HUES6 (cell line): ENCODE measurements at regions not wholly inside any gene's neighbourhood (a gene's known extent, or its start where the extent isn't known, plus 50 kb on each side); places are given as distances from the start of the nearest gene placed in this dataset.

Experiments
- H3K27ac ChIP-seq: 2 replicates; pipeline ENCODE4 v1.7.0; 2013; ENCODE audit warnings: low read depth, mild to moderate bottlenecking, low read length, inconsistent platforms
- H3K27me3 ChIP-seq: 2 replicates; pipeline ENCODE4 v1.6.1; 2013; ENCODE audit warnings: low read length; ENCODE audit not compliant: control insufficient read depth, insufficient read depth
- H3K36me3 ChIP-seq: 2 replicates; pipeline ENCODE4 v1.6.1; 2013; ENCODE audit warnings: low read length; ENCODE audit not compliant: control insufficient read depth, insufficient read depth
- H3K4me1 ChIP-seq: 2 replicates; pipeline ENCODE4 v1.6.1; 2013; ENCODE audit warnings: low read length; ENCODE audit not compliant: control insufficient read depth, insufficient read depth
- H3K4me3 ChIP-seq: 2 replicates; pipeline ENCODE4 v1.5.1; 2013; ENCODE audit warnings: low read depth, low read length
- H3K9ac ChIP-seq: one replicate; pipeline ENCODE4 v1.6.1; 2013; ENCODE audit warnings: mild to moderate bottlenecking, low read length
- H3K9me3 ChIP-seq: 2 replicates; pipeline ENCODE4 v1.6.1; 2013; ENCODE audit warnings: low read depth, low read length; ENCODE audit not compliant: control insufficient read depth, insufficient read depth

- no peaks in the 10 kb centered on the region for H3K9me3 ChIP-seq
- H3K27me3 ChIP-seq, result no peaks in the 10 kb centered on the region
- no peak overlapping the region for H3K9ac ChIP-seq
- H3K36me3 ChIP-seq, result no peaks in the 10 kb centered on the region
- no peak overlapping the region for H3K4me3 ChIP-seq
- peaks cover 21% of the 10 kb centered on the region for H3K4me1 ChIP-seq
- H3K27ac ChIP-seq, result no peak overlapping the region
These were observed 429.6 kb downstream of the KLF12 start for GRCh38 chr13:73704587-73704986.

- H3K36me3 ChIP-seq, result no peaks in the 10 kb centered on the region
- H3K9ac ChIP-seq, result no peak overlapping the region
- no peaks in the 10 kb centered on the region for H3K27me3 ChIP-seq
- no peak overlapping the region for H3K27ac ChIP-seq
- H3K4me1 ChIP-seq, result peaks cover 21% of the 10 kb centered on the region
- H3K9me3 ChIP-seq, result no peaks in the 10 kb centered on the region
- H3K4me3 ChIP-seq, result no peak overlapping the region
These were observed 430.6 kb downstream of the KLF12 start for GRCh38 chr13:73703606-73704005.

- Histone ChIP-seq H3K36me3 (no peaks in the 10 kb centered on the region), H3K4me1 (peaks cover 21% of the 10 kb centered on the region), H3K27ac (no peak overlapping the region; the same call in 1 of the 2 replicates), H3K9ac (no peak overlapping the region), H3K4me3 (no peak overlapping the region), H3K27me3 (no peaks in the 10 kb centered on the region), H3K9me3 (no peaks in the 10 kb centered on the region)
These were observed 431.7 kb downstream of the KLF12 start for GRCh38 chr13:73702419-73703071.

GRCh38 chr13:73701160-73701559, 433.0 kb downstream of the KLF12 start:
- no peak overlapping the region for H3K27ac ChIP-seq
- H3K4me1 ChIP-seq, result peaks cover 21% of the 10 kb centered on the region
- no peaks in the 10 kb centered on the region for H3K36me3 ChIP-seq
- H3K9me3 ChIP-seq, result no peaks in the 10 kb centered on the region
- no peak overlapping the region for H3K4me3 ChIP-seq
- H3K27me3 ChIP-seq, result no peaks in the 10 kb centered on the region
- H3K9ac ChIP-seq, result no peak overlapping the region

- Histone ChIP-seq H3K36me3 (no peaks in the 10 kb centered on the region), H3K4me3 (no peak overlapping the region), H3K9ac (no peak overlapping the region), H3K9me3 (no peaks in the 10 kb centered on the region), H3K27ac (no peak overlapping the region), H3K27me3 (no peaks in the 10 kb centered on the region), H3K4me1 (peaks cover 21% of the 10 kb centered on the region)
These were observed 435.3 kb downstream of the KLF12 start for GRCh38 chr13:73698859-73699258.

GRCh38 chr13:73697166-73697565, 437.0 kb downstream of the KLF12 start:
- Histone ChIP-seq H3K9me3 (no peaks in the 10 kb centered on the region), H3K27ac (no peak overlapping the region), H3K4me1 (peaks cover 15% of the 10 kb centered on the region), H3K9ac (no peak overlapping the region), H3K4me3 (no peak overlapping the region), H3K27me3 (no peaks in the 10 kb centered on the region), H3K36me3 (no peaks in the 10 kb centered on the region)

GRCh38 chr13:73696713-73697112, 437.5 kb downstream of the KLF12 start:
- Histone ChIP-seq H3K27me3 (no peaks in the 10 kb centered on the region), H3K36me3 (no peaks in the 10 kb centered on the region), H3K9me3 (no peaks in the 10 kb centered on the region), H3K4me3 (no peak overlapping the region), H3K27ac (no peak overlapping the region), H3K4me1 (peaks cover 10% of the 10 kb centered on the region; the same call in 1 of the 2 replicates), H3K9ac (no peak overlapping the region)

- peaks cover 7% of the 10 kb centered on the region; the same call in 1 of the 2 replicates for H3K4me1 ChIP-seq
- no peak overlapping the region for H3K4me3 ChIP-seq
- H3K9me3 ChIP-seq, result no peaks in the 10 kb centered on the region
- H3K36me3 ChIP-seq, result no peaks in the 10 kb centered on the region
- H3K27me3 ChIP-seq, result no peaks in the 10 kb centered on the region
- no peak overlapping the region for H3K27ac ChIP-seq
- H3K9ac ChIP-seq, result no peak overlapping the region
These were observed 437.9 kb downstream of the KLF12 start for GRCh38 chr13:73696271-73696670.

- Histone ChIP-seq H3K4me3 (no peak overlapping the region), H3K9ac (no peak overlapping the region), H3K27ac (no peak overlapping the region), H3K4me1 (no peaks in the 10 kb centered on the region), H3K36me3 (no peaks in the 10 kb centered on the region), H3K27me3 (no peaks in the 10 kb centered on the region), H3K9me3 (no peaks in the 10 kb centered on the region)
These were observed 438.9 kb downstream of the KLF12 start for GRCh38 chr13:73695325-73695724.

GRCh38 chr13:73693215-73693614, 441.0 kb downstream of the KLF12 start:
- no peak overlapping the region for H3K27ac ChIP-seq
- no peak overlapping the region for H3K4me3 ChIP-seq
- H3K4me1 ChIP-seq, result no peaks in the 10 kb centered on the region
- H3K9ac ChIP-seq, result no peak overlapping the region
- H3K27me3 ChIP-seq, result no peaks in the 10 kb centered on the region
- no peaks in the 10 kb centered on the region for H3K9me3 ChIP-seq
- no peaks in the 10 kb centered on the region for H3K36me3 ChIP-seq

- no peaks in the 10 kb centered on the region for H3K36me3 ChIP-seq
- no peak overlapping the region for H3K27ac ChIP-seq
- H3K27me3 ChIP-seq, result no peaks in the 10 kb centered on the region
- no peaks in the 10 kb centered on the region for H3K4me1 ChIP-seq
- no peak overlapping the region for H3K4me3 ChIP-seq
- H3K9ac ChIP-seq, result no peak overlapping the region
- H3K9me3 ChIP-seq, result no peaks in the 10 kb centered on the region
These were observed 442.3 kb downstream of the KLF12 start for GRCh38 chr13:73691891-73692290.
